Spleen (tissue), 7 donors: ENCODE measurements at regions not wholly inside any gene's neighbourhood (a gene's known extent, or its start where the extent isn't known, plus 50 kb on each side); places are given as distances from the start of the nearest gene placed in this dataset.

Experiments
- CTCF ChIP-seq, 11 experiments: fragments of 200-600 bp in 7 of 11; fragments of 450-650 bp in 4 of 11; sonication (generic) in 4 of 11; IDR thresholded peaks in 8 of 11; conservative IDR thresholded peaks in 3 of 11; 1 replicate in 7 of 11; 2 replicates in 4 of 11; pipeline versions ENCODE4 v1.4.0 to v1.8.0; 2016 to 2021; ENCODE audit warnings: antibody characterized with exemption in 11 of 11, inconsistent platforms in 4 of 11, mild to moderate bottlenecking in 1 of 11
- POLR2A ChIP-seq, 3 donors: fragments of 450-650 bp; IDR thresholded peaks; one replicate each; pipeline ENCODE4 v1.5.1; 2017; ENCODE audit warnings: antibody characterized with exemption in 3 of 3, mild to moderate bottlenecking in 1 of 3
- POLR2AphosphoS5 ChIP-seq, 3 donors: sonication (generic); formaldehyde crosslinking; IDR thresholded peaks; one replicate each; pipeline ENCODE4 v1.5.1; 2017; ENCODE audit warnings: antibody characterized with exemption in 3 of 3
- donor health status: DM: no; HTN: no; CAD: no; lungs with moderate emphysema.
- donor health status: DM: no; HTN: no; CAD: no.
- donor health status: DM: no; HTN: no; CAD: no.

- no peak for TF ChIP-seq POLR2AphosphoS5 (IDR thresholded peaks at IDR 0.05)
- TF ChIP-seq CTCF (IDR thresholded peaks at IDR 0.05 in 8 of 11, conservative IDR thresholded peaks at IDR 0.05 in 3 of 11), result no peak
- TF ChIP-seq POLR2A (IDR thresholded peaks at IDR 0.05), result no peak
These were observed 303.4 kb downstream of the IRS1 start for GRCh38 chr2:226496273-226496550.
